ENCODE measurements at regions not wholly inside any gene's neighbourhood (a gene's known extent, or its start where the extent isn't known, plus 50 kb on each side); places are given as distances from the start of the nearest gene placed in this dataset.

- no peak for TF ChIP-seq POLR2A (IDR thresholded peaks at IDR 0.05)
- TF ChIP-seq CTCF (IDR thresholded peaks at IDR 0.05), result no peak
Measured at GRCh38 chr1:55714230-55714629, 499.1 kb upstream of the USP24 start.

Measured in ovary (tissue), 3 donors.